ENCODE measurements at regions not wholly inside any gene's neighbourhood (a gene's known extent, or its start where the extent isn't known, plus 50 kb on each side); places are given as distances from the start of the nearest gene placed in this dataset.
"Not testable (repeated sequence)": the region's sequence is repeated elsewhere in the genome, so short reads cannot be mapped to it uniquely, and the experiment has no call there.

- TF ChIP-seq CTCF, EP300 (IDR thresholded peaks at IDR 0.05): not testable (repeated sequence)
Observed at GRCh38 chr7:55742651-55743453, 119.7 kb downstream of the SEPTIN14 start.
